Left renal pelvis (tissue), 4 donors: ENCODE measurements at regions not wholly inside any gene's neighbourhood (a gene's known extent, or its start where the extent isn't known, plus 50 kb on each side); places are given as distances from the start of the nearest gene placed in this dataset.

Experiments used
- DNase-seq, 4 donors: peaks; one replicate each; pipeline ENCODE4 v3.0.0-alpha.2; 2013; ENCODE audit warnings: low read depth in 4 of 4, low spot score in 3 of 4

GRCh38 chr9:1647776-1648175 is 367.4 kb upstream of the SMARCA2 start:
- DNase-seq, result no peak

- no peak for DNase-seq
These were observed 361.9 kb upstream of the SMARCA2 start for GRCh38 chr9:1653282-1653681.

- DNase-seq, result no peak
These were observed 356.3 kb upstream of the SMARCA2 start for GRCh38 chr9:1658661-1659362.

- DNase-seq, result no peak
These were observed 355.8 kb upstream of the SMARCA2 start for GRCh38 chr9:1659363-1659690.

GRCh38 chr9:1668441-1668840 is 346.7 kb upstream of the SMARCA2 start:
- DNase-seq, result no peak

GRCh38 chr9:1673300-1673699 is 341.8 kb upstream of the SMARCA2 start:
- DNase-seq, result no peak

GRCh38 chr9:1676771-1677170 is 338.4 kb upstream of the SMARCA2 start:
- no peak for DNase-seq

- no peak for DNase-seq
These were observed 331.2 kb upstream of the SMARCA2 start for GRCh38 chr9:1683951-1684350.

GRCh38 chr9:1698991-1699390 is 316.2 kb upstream of the SMARCA2 start:
- no peak for DNase-seq

GRCh38 chr9:1701113-1701512 is 314.0 kb upstream of the SMARCA2 start:
- DNase-seq, result no peak

- DNase-seq, result no peak
These were observed 312.4 kb upstream of the SMARCA2 start for GRCh38 chr9:1702701-1703100.

- DNase-seq, result peak in 2 of 4 donors; percentile 10 to 27
These were observed 307.9 kb upstream of the SMARCA2 start for GRCh38 chr9:1707291-1707690.

- no peak for DNase-seq
These were observed 306.9 kb upstream of the SMARCA2 start for GRCh38 chr9:1708219-1708618.

- no peak for DNase-seq
These were observed 305.8 kb upstream of the SMARCA2 start for GRCh38 chr9:1709347-1709746.

- DNase-seq, result no peak
These were observed 302.2 kb upstream of the SMARCA2 start for GRCh38 chr9:1712861-1713450.

GRCh38 chr9:1713841-1714240 is 301.3 kb upstream of the SMARCA2 start:
- no peak for DNase-seq

GRCh38 chr9:1717882-1718281 is 297.3 kb upstream of the SMARCA2 start:
- DNase-seq, result no peak

GRCh38 chr9:1718836-1719235 is 296.3 kb upstream of the SMARCA2 start:
- no peak for DNase-seq

GRCh38 chr9:1721196-1721595 is 294.0 kb upstream of the SMARCA2 start:
- DNase-seq, result no peak

GRCh38 chr9:1722404-1722803 is 292.7 kb upstream of the SMARCA2 start:
- no peak for DNase-seq

- no peak for DNase-seq
These were observed 291.6 kb upstream of the SMARCA2 start for GRCh38 chr9:1723522-1724015.

- DNase-seq, result no peak
These were observed 288.0 kb upstream of the SMARCA2 start for GRCh38 chr9:1726993-1727759.
